Activated CD4-positive, alpha-beta T cell treated with anti-CD3 and anti-CD28 coated beads, Interleukin-2, amount 10 ng/mL, durations not matched to agents 7 days and 5 days (primary cell): ENCODE measurements at regions not wholly inside any gene's neighbourhood (a gene's known extent, or its start where the extent isn't known, plus 50 kb on each side); places are given as distances from the start of the nearest gene placed in this dataset.

Source experiments
- CTCF ChIA-PET: fragments of 350-600 bp; sonication (Branson Sonifier 250); formaldehyde crosslinking; loops from one replicate; lab custom pipeline; 2021; ENCODE audit warnings: antibody characterized with exemption; lab: Charles Lee
- POLR2A ChIA-PET: fragments of 350-600 bp; sonication (Branson Sonifier 250); formaldehyde crosslinking; loops from one replicate; lab custom pipeline; 2021; ENCODE audit warnings: antibody characterized with exemption; lab: Charles Lee
- DNase-seq: peaks from one replicate; pipeline ENCODE4 v3.0.0-alpha.2; 2020
- H3K27ac Mint-ChIP-seq: one replicate; pipeline ENCODE4 v1.8.0; 2021; ENCODE audit warnings: mild to moderate bottlenecking, moderate library complexity, mixed read lengths
- H3K27me3 Mint-ChIP-seq: one replicate; pipeline ENCODE4 v1.8.0; 2021; ENCODE audit warnings: mixed read lengths
- H3K36me3 Mint-ChIP-seq: one replicate; pipeline ENCODE4 v1.8.0; 2021; ENCODE audit warnings: low read depth, mixed read lengths
- H3K4me1 Mint-ChIP-seq: one replicate; pipeline ENCODE4 v1.8.0; 2021; ENCODE audit warnings: mixed read lengths
- H3K4me3 Mint-ChIP-seq: one replicate; pipeline ENCODE4 v1.8.0; 2021; ENCODE audit warnings: mild to moderate bottlenecking, moderate library complexity, mixed read lengths
- H3K9me3 Mint-ChIP-seq: one replicate; pipeline ENCODE4 v1.8.0; 2021; ENCODE audit warnings: mixed read lengths

GRCh38 chr9:120187758-120188157 is 392.2 kb downstream of the CDK5RAP2 start:
- CTCF ChIA-PET, result no interaction called here
- H3K4me3 Mint-ChIP-seq, result no peak overlapping the region
- H3K27ac Mint-ChIP-seq, result no peak overlapping the region
- H3K36me3 Mint-ChIP-seq, result no peaks in the 10 kb centered on the region
- H3K27me3 Mint-ChIP-seq, result peaks cover 5% of the 10 kb centered on the region
- DNase-seq, result no peak
- POLR2A ChIA-PET, result no interaction called here
- H3K9me3 Mint-ChIP-seq, result no peaks in the 10 kb centered on the region
- H3K4me1 Mint-ChIP-seq, result no peaks in the 10 kb centered on the region

GRCh38 chr9:120186276-120186675 is 393.7 kb downstream of the CDK5RAP2 start:
- no peak overlapping the region for H3K4me3 Mint-ChIP-seq
- DNase-seq, result no peak
- ChIA-PET POLR2A (no interaction called here), CTCF (no interaction called here)
- H3K9me3 Mint-ChIP-seq, result no peaks in the 10 kb centered on the region
- H3K4me1 Mint-ChIP-seq, result no peaks in the 10 kb centered on the region
- no peak overlapping the region for H3K27ac Mint-ChIP-seq
- no peaks in the 10 kb centered on the region for H3K36me3 Mint-ChIP-seq
- peaks cover 5% of the 10 kb centered on the region for H3K27me3 Mint-ChIP-seq

GRCh38 chr9:120184266-120184665 is 395.7 kb downstream of the CDK5RAP2 start:
- no peaks in the 10 kb centered on the region for H3K9me3 Mint-ChIP-seq
- no peak for DNase-seq
- H3K36me3 Mint-ChIP-seq, result no peaks in the 10 kb centered on the region
- ChIA-PET CTCF (no interaction called here), POLR2A (no interaction called here)
- H3K27ac Mint-ChIP-seq, result no peak overlapping the region
- no peak overlapping the region for H3K4me3 Mint-ChIP-seq
- H3K27me3 Mint-ChIP-seq, result peaks cover 5% of the 10 kb centered on the region
- no peaks in the 10 kb centered on the region for H3K4me1 Mint-ChIP-seq

DNA sequence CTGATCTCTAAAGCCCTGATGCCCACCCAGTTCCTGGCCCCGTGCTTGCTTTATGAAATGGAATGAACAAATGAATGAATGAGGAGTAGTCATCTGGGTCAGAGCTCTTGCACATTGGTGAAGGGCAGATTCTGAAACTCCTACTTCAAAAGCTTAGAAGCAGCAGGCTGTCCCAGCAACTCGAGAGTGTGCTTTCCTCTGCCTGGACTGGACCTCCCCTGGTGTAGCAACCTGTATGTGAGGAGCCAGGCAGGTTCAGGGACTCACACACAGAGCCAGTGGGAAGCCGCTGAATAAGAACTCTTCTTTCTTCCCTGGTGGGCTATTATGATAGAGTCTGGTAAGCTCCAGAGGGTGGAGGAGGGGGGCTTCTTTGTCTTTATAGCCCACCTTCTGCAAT is 396.4 kb downstream of the CDK5RAP2 start:
- DNase-seq, result no peak
- Mint-ChIP-seq H3K9me3 (no peaks in the 10 kb centered on the region), H3K4me3 (no peak overlapping the region), H3K4me1 (no peaks in the 10 kb centered on the region), H3K27ac (no peak overlapping the region), H3K27me3 (peaks cover 4% of the 10 kb centered on the region), H3K36me3 (no peaks in the 10 kb centered on the region)
- POLR2A ChIA-PET, result no interaction called here
- CTCF ChIA-PET, result no interaction called here

- Mint-ChIP-seq H3K9me3 (no peaks in the 10 kb centered on the region), H3K4me1 (no peaks in the 10 kb centered on the region), H3K4me3 (no peak overlapping the region), H3K36me3 (no peaks in the 10 kb centered on the region), H3K27me3 (no peaks in the 10 kb centered on the region), H3K27ac (no peak overlapping the region)
- POLR2A ChIA-PET, result no interaction called here
- no peak for DNase-seq
- CTCF ChIA-PET, result no interaction called here
These were observed 398.0 kb downstream of the CDK5RAP2 start for GRCh38 chr9:120182011-120182410.

DNA sequence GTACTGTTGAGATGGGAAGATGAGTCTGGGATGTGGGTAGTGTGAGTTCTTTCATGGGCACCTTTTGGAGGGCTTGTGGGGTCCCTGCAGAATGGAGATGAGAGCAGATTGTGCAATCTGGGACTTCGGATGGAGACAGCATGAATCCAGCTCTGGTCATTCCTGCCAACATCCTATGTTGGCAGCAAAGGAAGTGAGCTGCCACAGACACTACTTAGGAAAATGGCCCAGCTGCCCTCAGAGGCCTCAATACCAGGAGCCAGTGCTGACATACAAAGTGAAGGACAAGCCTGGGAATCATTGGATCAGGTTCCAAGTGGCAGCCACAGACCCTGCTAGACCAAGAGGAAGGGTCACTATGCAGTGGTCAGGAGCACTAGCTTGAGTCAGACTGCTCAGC is 402.8 kb downstream of the CDK5RAP2 start:
- no peak for DNase-seq
- CTCF ChIA-PET, result no interaction called here
- H3K36me3 Mint-ChIP-seq, result no peaks in the 10 kb centered on the region
- POLR2A ChIA-PET, result no interaction called here
- H3K4me1 Mint-ChIP-seq, result no peaks in the 10 kb centered on the region
- H3K27ac Mint-ChIP-seq, result no peak overlapping the region
- no peak overlapping the region for H3K4me3 Mint-ChIP-seq
- no peaks in the 10 kb centered on the region for H3K27me3 Mint-ChIP-seq
- H3K9me3 Mint-ChIP-seq, result no peaks in the 10 kb centered on the region

- no peak for DNase-seq
- H3K9me3 Mint-ChIP-seq, result no peaks in the 10 kb centered on the region
- CTCF ChIA-PET, result no interaction called here
- no peak overlapping the region for H3K27ac Mint-ChIP-seq
- no peaks in the 10 kb centered on the region for H3K4me1 Mint-ChIP-seq
- POLR2A ChIA-PET, result no interaction called here
- H3K36me3 Mint-ChIP-seq, result no peaks in the 10 kb centered on the region
- H3K4me3 Mint-ChIP-seq, result no peak overlapping the region
- no peaks in the 10 kb centered on the region for H3K27me3 Mint-ChIP-seq
These were observed 404.9 kb downstream of the CDK5RAP2 start for GRCh38 chr9:120175031-120175430.

DNA sequence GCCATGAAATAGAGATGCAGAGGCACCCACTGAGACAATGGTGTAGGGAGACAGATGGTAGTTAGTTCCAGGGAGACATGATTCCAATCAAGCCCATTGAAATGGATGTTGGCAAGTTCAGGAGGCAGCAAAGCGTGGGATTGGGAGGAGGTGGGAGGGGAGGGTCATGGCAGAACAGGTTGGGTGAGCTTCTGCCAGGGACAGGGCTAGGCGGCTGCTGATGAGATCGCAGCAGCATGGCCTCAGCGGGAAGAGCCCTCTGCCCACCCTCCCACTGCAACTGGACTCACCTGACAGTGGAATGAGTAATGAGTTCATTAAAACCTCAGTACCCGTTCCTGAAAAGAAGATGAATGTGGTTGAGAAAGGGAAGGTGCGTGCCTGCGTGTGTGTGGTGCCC is 418.2 kb downstream of the CDK5RAP2 start:
- no peaks in the 10 kb centered on the region for H3K4me1 Mint-ChIP-seq
- no peak for DNase-seq
- H3K27ac Mint-ChIP-seq, result no peak overlapping the region

GRCh38 chr9:120158221-120158620 is 421.7 kb downstream of the CDK5RAP2 start:
- ChIA-PET POLR2A (no interaction called here), CTCF (no interaction called here)
- no peaks in the 10 kb centered on the region for H3K36me3 Mint-ChIP-seq
- H3K9me3 Mint-ChIP-seq, result peaks cover 2% of the 10 kb centered on the region
- DNase-seq, result no peak
- H3K4me1 Mint-ChIP-seq, result no peaks in the 10 kb centered on the region
- H3K27me3 Mint-ChIP-seq, result no peaks in the 10 kb centered on the region
- H3K27ac Mint-ChIP-seq, result no peak overlapping the region
- no peak overlapping the region for H3K4me3 Mint-ChIP-seq

More for the DNA sequence above, 418.2 kb downstream of the CDK5RAP2 start:
- CTCF ChIA-PET, result interaction anchor here (0.6 kb wide), 1 partner anchor 853 kb away, joined by 3 read pairs; no protein-coding TSS in a partner anchor
- no peaks in the 10 kb centered on the region for H3K36me3 Mint-ChIP-seq
- H3K4me3 Mint-ChIP-seq, result no peak overlapping the region
- H3K27me3 Mint-ChIP-seq, result no peaks in the 10 kb centered on the region
- peaks cover 2% of the 10 kb centered on the region for H3K9me3 Mint-ChIP-seq
- POLR2A ChIA-PET, result no interaction called here

DNA sequence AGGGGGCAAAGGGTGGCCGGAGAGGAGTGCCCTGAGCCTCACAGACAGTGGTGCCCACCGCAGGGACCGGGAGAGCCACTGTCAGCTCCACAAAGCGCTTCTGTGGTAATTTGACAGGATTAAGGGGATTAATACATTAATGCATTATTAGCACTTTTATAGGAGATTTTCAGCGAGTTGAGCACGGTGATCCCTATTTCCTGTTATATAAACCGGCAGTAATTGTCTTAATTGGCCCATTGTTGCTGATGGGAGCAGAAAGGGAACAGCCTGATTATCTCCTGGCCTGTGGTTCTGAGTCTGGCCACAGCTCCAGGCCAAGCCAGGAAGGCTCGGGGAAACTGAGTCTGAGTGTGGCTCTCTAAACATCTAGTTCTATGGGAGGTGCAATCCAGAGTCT is 423.6 kb downstream of the CDK5RAP2 start:
- ChIA-PET CTCF (interaction anchor here (1.1 kb wide), 1 partner anchor 77 kb away, joined by 3 read pairs; no protein-coding TSS in a partner anchor), POLR2A (no interaction called here)
- Mint-ChIP-seq H3K4me3 (no peak overlapping the region), H3K4me1 (no peaks in the 10 kb centered on the region), H3K9me3 (peaks cover 2% of the 10 kb centered on the region), H3K27ac (no peak overlapping the region), H3K27me3 (no peaks in the 10 kb centered on the region), H3K36me3 (no peaks in the 10 kb centered on the region)
- no peak for DNase-seq

DNA sequence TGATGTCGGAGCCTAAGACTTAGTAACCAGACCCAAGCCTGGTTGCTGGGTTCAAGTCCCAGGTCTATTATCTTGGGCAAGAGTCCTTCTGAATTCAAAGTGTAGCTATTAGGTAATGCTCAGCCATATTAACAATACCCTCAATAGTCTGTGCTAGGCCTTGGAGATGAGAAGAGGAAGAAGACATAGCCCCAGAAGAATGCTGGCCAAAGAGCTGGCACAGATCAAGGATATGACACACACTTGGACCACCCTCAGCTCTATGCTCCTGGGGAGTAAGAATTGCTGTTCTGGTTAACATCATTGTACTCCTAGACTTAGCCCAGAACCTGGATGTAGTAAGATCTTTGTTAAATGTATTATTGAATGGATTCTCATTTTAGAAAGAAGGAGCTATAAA is 426.7 kb downstream of the CDK5RAP2 start:
- DNase-seq, result no peak
- Mint-ChIP-seq H3K27me3 (no peaks in the 10 kb centered on the region), H3K36me3 (no peaks in the 10 kb centered on the region), H3K9me3 (peaks cover 2% of the 10 kb centered on the region), H3K4me1 (no peaks in the 10 kb centered on the region), H3K27ac (no peak overlapping the region), H3K4me3 (no peak overlapping the region)
- ChIA-PET POLR2A (no interaction called here), CTCF (interaction anchor here (0.6 kb wide), 1 partner anchor 550 kb away, joined by 3 read pairs; no protein-coding TSS in a partner anchor)

DNA sequence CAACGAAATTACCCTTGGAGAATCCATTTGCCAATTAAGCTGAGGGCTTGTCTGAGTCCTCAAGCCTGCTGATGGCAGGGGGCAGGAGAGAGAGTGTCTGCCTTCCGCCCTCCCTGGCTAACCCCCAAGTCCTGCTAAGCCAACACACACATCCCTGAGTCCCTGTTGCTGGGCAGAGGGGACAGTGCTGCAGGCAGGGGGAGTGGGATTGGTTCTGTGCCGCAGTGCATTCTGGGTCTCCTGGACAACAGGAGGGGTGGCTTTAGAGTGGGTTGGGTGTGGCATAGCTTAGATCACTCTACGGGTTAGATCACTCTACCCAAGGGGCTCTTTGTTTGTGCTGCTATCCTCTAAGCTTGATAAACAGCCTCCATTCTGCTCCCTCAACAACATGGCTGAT is 427.7 kb downstream of the CDK5RAP2 start:
- Mint-ChIP-seq H3K9me3 (peaks cover under 1% of the 10 kb centered on the region), H3K4me1 (no peaks in the 10 kb centered on the region), H3K36me3 (no peaks in the 10 kb centered on the region), H3K27me3 (no peaks in the 10 kb centered on the region), H3K27ac (no peak overlapping the region), H3K4me3 (no peak overlapping the region)
- no peak for DNase-seq
- CTCF ChIA-PET, result no interaction called here
- POLR2A ChIA-PET, result no interaction called here

GRCh38 chr9:120151806-120152205 is 428.2 kb downstream of the CDK5RAP2 start:
- H3K36me3 Mint-ChIP-seq, result no peaks in the 10 kb centered on the region
- no peaks in the 10 kb centered on the region for H3K9me3 Mint-ChIP-seq
- H3K27me3 Mint-ChIP-seq, result no peaks in the 10 kb centered on the region
- DNase-seq, result no peak
- H3K4me3 Mint-ChIP-seq, result no peak overlapping the region
- CTCF ChIA-PET, result no interaction called here
- no peaks in the 10 kb centered on the region for H3K4me1 Mint-ChIP-seq
- POLR2A ChIA-PET, result no interaction called here
- no peak overlapping the region for H3K27ac Mint-ChIP-seq

- POLR2A ChIA-PET, result no interaction called here
- CTCF ChIA-PET, result no interaction called here
- no peaks in the 10 kb centered on the region for H3K4me1 Mint-ChIP-seq
- DNase-seq, result no peak
- H3K27me3 Mint-ChIP-seq, result no peaks in the 10 kb centered on the region
- H3K4me3 Mint-ChIP-seq, result no peak overlapping the region
- no peak overlapping the region for H3K27ac Mint-ChIP-seq
- H3K9me3 Mint-ChIP-seq, result no peaks in the 10 kb centered on the region
- H3K36me3 Mint-ChIP-seq, result no peaks in the 10 kb centered on the region
These were observed 428.8 kb downstream of the CDK5RAP2 start for GRCh38 chr9:120151149-120151548.
